Breast epithelium (tissue), 4 donors: ENCODE measurements at regions not wholly inside any gene's neighbourhood (a gene's known extent, or its start where the extent isn't known, plus 50 kb on each side); places are given as distances from the start of the nearest gene placed in this dataset.
"Not testable (repeated sequence)": the region's sequence is repeated elsewhere in the genome, so short reads cannot be mapped to it uniquely, and the experiment has no call there.

Source experiments
- DNase-seq, 2 donors: peaks; one replicate each; pipeline ENCODE4 v3.0.0-alpha.2; 2019; ENCODE audit warnings: low spot score in 2 of 2
- H3K27ac ChIP-seq, 2 donors: fragments of 200-600 bp; sonication (generic) in 1 of 2; one replicate each; pipeline ENCODE4 v1.5.1; 2016 to 2019; ENCODE audit warnings: mild to moderate bottlenecking in 1 of 2
- H3K27me3 ChIP-seq, 2 donors: fragments of 200-600 bp; sonication (generic) in 1 of 2; one replicate each; pipeline versions ENCODE4 v1.5.1 to v1.6.0; 2017 to 2019; ENCODE audit warnings: control low read depth in 1 of 2, mild to moderate bottlenecking in 1 of 2
- H3K36me3 ChIP-seq: fragments of 200-600 bp; one replicate; pipeline ENCODE4 v1.5.1; 2019
- H3K4me1 ChIP-seq, 2 donors: fragments of 200-600 bp; sonication (generic); one replicate each; pipeline ENCODE4 v1.5.1; 2016 to 2019; ENCODE audit warnings: control low read depth in 1 of 2
- H3K4me3 ChIP-seq, 3 donors: fragments of 200-600 bp; sonication (generic); 1 replicate in 2 of 3; 2 replicates in 1 of 3; pipeline ENCODE4 v1.5.1; 2016 to 2019; ENCODE audit warnings: mild to moderate bottlenecking in 3 of 3, moderate library complexity in 2 of 3
- H3K9me3 ChIP-seq, 2 donors: fragments of 200-600 bp; sonication (generic) in 1 of 2; one replicate each; pipeline ENCODE4 v1.5.1; 2016 to 2019; ENCODE audit warnings: control low read depth in 1 of 2
- POLR2A ChIP-seq: fragments of 450-650 bp; IDR thresholded peaks from one replicate; pipeline ENCODE4 v1.6.1; 2016; ENCODE audit warnings: antibody characterized with exemption, mild to moderate bottlenecking, moderate library complexity
- POLR2AphosphoS5 ChIP-seq, 3 donors: sonication (generic); formaldehyde crosslinking; IDR thresholded peaks; one replicate each; pipeline ENCODE4 v1.6.1; 2017; ENCODE audit warnings: antibody characterized with exemption in 3 of 3
- intact Hi-C: fragments of 100-400 bp; cut with DNase I; formaldehyde crosslinking; loops from one replicate; pipeline ENCODE4 v1.15.1; 2023; ENCODE audit warnings: low total_unique reads
- TF ChIP-seq, protein P1 (sequence below), 3 donors: fragments of 450-650 bp; IDR thresholded peaks; one replicate each; pipeline ENCODE4 v1.5.1; 2016 to 2017; ENCODE audit warnings: antibody characterized with exemption in 3 of 3, mild to moderate bottlenecking in 3 of 3, moderate library complexity in 3 of 3

DNA sequence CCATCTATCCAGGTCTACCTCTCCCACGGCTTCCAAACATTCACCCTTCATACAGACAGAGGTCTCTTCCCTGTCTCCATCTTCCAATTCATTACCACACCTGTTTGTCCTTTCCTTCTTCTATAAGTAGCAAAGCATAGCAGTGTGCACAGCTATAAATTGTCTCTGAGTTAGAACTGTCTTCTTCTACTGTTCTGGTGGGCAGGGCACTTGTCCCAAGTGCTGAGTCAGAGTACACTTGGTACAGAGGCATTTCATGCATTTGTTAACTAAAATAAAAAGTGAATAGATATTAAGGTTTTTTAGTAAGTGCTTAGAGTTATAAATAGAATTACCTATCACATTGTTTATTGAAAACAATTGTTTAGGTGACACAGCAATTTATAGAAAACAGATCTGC lies 150.1 kb upstream of the CCDC54 start:
- H3K9me3 ChIP-seq, result no peaks in the 10 kb centered on the region
- H3K4me3 ChIP-seq, result no peak overlapping the region
- no peak for DNase-seq
- H3K4me1 ChIP-seq, result no peaks in the 10 kb centered on the region
- H3K27me3 ChIP-seq, result no peaks in the 10 kb centered on the region
- no peaks in the 10 kb centered on the region for H3K36me3 ChIP-seq
- TF ChIP-seq POLR2AphosphoS5 (IDR thresholded peaks at IDR 0.05) (no peak), POLR2A (no peak)
- TF ChIP-seq, protein P1, sequence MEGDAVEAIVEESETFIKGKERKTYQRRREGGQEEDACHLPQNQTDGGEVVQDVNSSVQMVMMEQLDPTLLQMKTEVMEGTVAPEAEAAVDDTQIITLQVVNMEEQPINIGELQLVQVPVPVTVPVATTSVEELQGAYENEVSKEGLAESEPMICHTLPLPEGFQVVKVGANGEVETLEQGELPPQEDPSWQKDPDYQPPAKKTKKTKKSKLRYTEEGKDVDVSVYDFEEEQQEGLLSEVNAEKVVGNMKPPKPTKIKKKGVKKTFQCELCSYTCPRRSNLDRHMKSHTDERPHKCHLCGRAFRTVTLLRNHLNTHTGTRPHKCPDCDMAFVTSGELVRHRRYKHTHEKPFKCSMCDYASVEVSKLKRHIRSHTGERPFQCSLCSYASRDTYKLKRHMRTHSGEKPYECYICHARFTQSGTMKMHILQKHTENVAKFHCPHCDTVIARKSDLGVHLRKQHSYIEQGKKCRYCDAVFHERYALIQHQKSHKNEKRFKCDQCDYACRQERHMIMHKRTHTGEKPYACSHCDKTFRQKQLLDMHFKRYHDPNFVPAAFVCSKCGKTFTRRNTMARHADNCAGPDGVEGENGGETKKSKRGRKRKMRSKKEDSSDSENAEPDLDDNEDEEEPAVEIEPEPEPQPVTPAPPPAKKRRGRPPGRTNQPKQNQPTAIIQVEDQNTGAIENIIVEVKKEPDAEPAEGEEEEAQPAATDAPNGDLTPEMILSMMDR (IDR thresholded peaks at IDR 0.05), result no peak
- no peak overlapping the region for H3K27ac ChIP-seq
- intact Hi-C loops, result no loop called here

DNA sequence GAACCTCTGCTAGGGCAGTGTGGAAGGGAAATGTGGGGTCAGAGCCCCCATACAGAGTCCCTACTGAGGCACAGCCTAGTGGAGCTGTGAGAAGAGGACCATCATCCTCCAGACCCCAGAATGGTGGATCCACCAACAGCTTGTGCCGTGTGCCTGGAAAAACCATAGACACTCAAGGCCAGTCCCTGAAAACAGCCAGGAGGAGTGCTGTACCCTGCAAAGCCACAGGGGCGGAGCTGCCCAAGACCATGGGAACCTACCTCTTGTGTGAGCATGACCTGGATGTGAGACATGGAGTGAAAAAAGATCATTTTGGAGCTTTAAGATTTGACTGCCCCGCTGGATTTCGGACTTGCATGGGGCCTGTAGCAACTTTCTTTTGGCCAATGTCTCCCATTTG lies 143.4 kb upstream of the CCDC54 start:
- intact Hi-C loops, H3K36me3 ChIP-seq: not testable (repeated sequence)

DNA sequence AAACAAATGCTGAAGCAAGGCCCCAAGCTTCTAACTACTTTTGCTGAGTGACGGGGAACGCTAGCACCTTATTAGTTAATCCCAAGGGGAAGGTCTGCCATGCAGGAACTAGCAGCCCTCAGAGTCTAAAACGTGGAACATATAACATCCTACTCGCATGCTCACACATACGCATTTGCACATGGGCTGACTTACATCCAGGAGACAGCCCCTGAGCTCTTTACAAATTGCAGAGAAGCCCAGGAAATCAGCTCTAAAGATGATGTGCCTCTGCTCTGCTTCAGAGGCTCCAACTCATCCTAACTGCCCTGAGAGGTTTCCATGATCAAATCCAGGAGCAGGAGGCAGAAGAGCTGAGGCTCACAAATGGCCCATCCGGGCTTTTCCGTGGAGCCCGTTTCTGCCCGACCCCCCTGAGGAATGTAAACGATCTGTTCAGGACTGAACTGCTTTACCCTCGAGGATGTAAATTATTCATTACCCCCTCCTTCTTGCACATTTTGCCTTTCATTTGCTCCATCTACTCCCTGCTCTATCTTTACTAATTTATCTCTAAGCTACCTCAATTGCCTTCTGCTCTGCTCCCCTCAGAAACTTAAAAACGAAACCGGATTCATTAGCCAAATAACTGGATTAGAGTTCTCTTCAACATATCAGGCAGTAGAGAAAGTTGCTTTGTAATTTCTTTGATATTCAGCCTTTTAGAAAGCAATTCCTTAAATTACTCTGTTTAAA lies 141.9 kb upstream of the CCDC54 start:
- Histone ChIP-seq H3K9me3 (no peaks in the 10 kb centered on the region), H3K36me3 (no peaks in the 10 kb centered on the region), H3K4me1 (no peaks in the 10 kb centered on the region), H3K4me3 (peak overlapping the region; percentile 48 to 61 (median 49)), H3K27ac (peak overlapping the region in 1 of 2 donors; percentile 35), H3K27me3 (no peaks in the 10 kb centered on the region)
- intact Hi-C loops, result no loop called here
- DNase-seq, result no peak
- TF ChIP-seq POLR2A, result no peak
- TF ChIP-seq, protein P1 (IDR thresholded peaks at IDR 0.05), result no peak
- TF ChIP-seq POLR2AphosphoS5 (IDR thresholded peaks at IDR 0.05), result no peak

More for the DNA sequence above, 143.4 kb upstream of the CCDC54 start:
- H3K4me3 ChIP-seq, DNase-seq, H3K9me3 ChIP-seq, H3K27ac ChIP-seq, H3K27me3 ChIP-seq, H3K4me1 ChIP-seq: not testable (repeated sequence)

DNA sequence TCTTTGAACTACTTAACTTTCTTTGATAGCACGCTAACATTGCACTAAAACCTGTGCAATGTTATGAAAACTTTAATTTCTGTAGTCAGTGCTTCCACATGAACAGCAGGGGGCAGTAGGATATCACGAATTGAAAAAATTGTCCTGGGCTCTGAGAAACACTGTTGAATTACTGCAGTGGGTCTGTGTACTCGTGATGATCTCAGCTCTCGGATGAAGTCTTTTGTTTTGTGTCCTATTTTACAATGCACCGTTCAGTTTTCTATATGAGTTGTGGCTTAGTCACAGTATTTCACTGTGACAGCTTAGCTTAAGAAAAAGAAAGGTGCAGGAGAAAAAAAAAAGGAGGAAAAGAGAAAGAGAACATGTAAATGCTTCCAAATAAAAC lies 141.3 kb upstream of the CCDC54 start:
- intact Hi-C loops, result no loop called here
- no peak for DNase-seq

DNA sequence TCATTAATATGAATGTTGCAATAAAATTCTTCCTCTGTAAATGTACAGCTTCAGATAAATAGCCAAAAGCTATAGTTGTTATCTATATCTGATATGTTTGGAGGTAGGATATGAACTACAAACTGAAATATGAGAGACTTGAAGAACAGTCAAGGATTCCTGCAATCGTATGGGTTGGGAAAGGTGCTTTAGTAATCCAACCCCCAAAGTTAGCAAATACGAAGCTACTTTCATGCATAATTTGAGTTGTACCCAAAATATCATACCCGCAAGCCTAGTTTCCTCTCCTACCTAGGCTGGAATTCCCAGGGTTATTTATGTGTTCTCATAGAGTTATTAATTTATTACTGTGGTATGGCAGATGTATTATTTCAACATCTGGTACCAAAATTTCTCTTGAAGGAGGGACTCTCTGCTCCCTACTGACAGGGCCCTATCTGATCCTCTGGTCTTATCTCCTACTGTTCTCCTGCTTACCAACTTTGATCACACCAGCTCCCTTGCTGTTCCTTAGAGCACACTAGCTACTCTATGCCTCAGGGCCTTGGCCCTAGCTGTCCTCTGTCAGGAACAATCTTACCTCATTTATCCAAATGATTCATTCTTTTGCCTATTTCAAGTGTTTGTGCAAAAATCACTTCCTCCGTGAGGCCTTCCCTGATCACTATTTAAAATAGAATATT lies 140.4 kb upstream of the CCDC54 start:
- intact Hi-C loops, result no loop called here
- H3K27ac ChIP-seq, result peak overlapping the region; percentile 0 to 35
- no peaks in the 10 kb centered on the region for H3K27me3 ChIP-seq
- TF ChIP-seq, protein P1 (IDR thresholded peaks at IDR 0.05), result no peak
- no peak for TF ChIP-seq POLR2AphosphoS5 (IDR thresholded peaks at IDR 0.05)
- no peak for TF ChIP-seq POLR2A
- H3K36me3 ChIP-seq, result no peaks in the 10 kb centered on the region
- no peak for DNase-seq
- H3K4me3 ChIP-seq, result no peak overlapping the region
- no peaks in the 10 kb centered on the region for H3K4me1 ChIP-seq
- H3K9me3 ChIP-seq, result no peaks in the 10 kb centered on the region

More for the DNA sequence above, 141.3 kb upstream of the CCDC54 start:
- Histone ChIP-seq H3K27ac (no peak overlapping the region), H3K36me3 (no peaks in the 10 kb centered on the region), H3K4me3 (peak overlapping the region; percentile 48 to 61 (median 49)), H3K4me1 (no peaks in the 10 kb centered on the region), H3K27me3 (no peaks in the 10 kb centered on the region), H3K9me3 (no peaks in the 10 kb centered on the region)
- TF ChIP-seq, protein P1 (IDR thresholded peaks at IDR 0.05), result peak; percentile 84 to 97 (median 90)
- TF ChIP-seq POLR2AphosphoS5 (IDR thresholded peaks at IDR 0.05), result no peak
